Lower leg skin (tissue), 3 donors: ENCODE measurements at regions not wholly inside any gene's neighbourhood (a gene's known extent, or its start where the extent isn't known, plus 50 kb on each side); places are given as distances from the start of the nearest gene placed in this dataset.

Experiments used
- CTCF ChIP-seq, 3 donors: fragments of 450-650 bp; IDR thresholded peaks; one replicate each; pipeline ENCODE4 v1.5.1; 2016; ENCODE audit warnings: antibody characterized with exemption in 3 of 3, mild to moderate bottlenecking in 3 of 3, moderate library complexity in 2 of 3
- POLR2A ChIP-seq, 2 donors: fragments of 450-650 bp; IDR thresholded peaks; one replicate each; pipeline ENCODE4 v1.6.1; 2016 to 2017; ENCODE audit warnings: antibody characterized with exemption in 2 of 2, mild to moderate bottlenecking in 1 of 2, moderate library complexity in 1 of 2

- TF ChIP-seq CTCF (IDR thresholded peaks at IDR 0.05) (no peak), POLR2A (IDR thresholded peaks at IDR 0.05) (no peak)
Measured at GRCh38 chr16:65219786-65220185, 97.9 kb upstream of the CDH11 start.
